ENCODE measurements at regions not wholly inside any gene's neighbourhood (a gene's known extent, or its start where the extent isn't known, plus 50 kb on each side); places are given as distances from the start of the nearest gene placed in this dataset.

DNA sequence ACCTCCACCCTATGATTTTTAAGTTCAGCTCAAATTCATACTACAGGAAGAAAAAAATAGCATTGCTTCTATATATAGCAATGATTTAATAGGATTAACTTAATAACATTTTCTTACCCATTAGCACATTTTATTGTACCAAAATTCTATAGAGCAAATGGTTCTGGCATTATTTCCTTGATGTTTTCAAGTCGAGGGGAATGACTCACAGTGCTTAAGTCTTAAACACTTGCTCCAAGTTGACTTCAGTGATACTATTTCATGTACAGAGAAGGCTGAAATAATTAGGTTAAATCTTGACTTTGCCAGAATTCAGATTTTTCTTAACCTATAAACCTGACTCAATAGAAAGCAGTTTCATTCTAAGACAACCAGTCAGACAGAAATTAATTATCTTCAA, 1133.8 kb downstream of the SORCS3 start:
- no peaks in the 10 kb centered on the region for H3K27me3 Mint-ChIP-seq
- H3K27ac Mint-ChIP-seq: no peak overlapping the region
- no peak overlapping the region for H3K4me3 Mint-ChIP-seq
- H3K9me3 Mint-ChIP-seq: peaks cover 0 to 2% (median 2%) of the 10 kb centered on the region in 3 donors
- H3K36me3 Mint-ChIP-seq: no peaks in the 10 kb centered on the region
- no peaks in the 10 kb centered on the region for H3K4me1 Mint-ChIP-seq

DNA sequence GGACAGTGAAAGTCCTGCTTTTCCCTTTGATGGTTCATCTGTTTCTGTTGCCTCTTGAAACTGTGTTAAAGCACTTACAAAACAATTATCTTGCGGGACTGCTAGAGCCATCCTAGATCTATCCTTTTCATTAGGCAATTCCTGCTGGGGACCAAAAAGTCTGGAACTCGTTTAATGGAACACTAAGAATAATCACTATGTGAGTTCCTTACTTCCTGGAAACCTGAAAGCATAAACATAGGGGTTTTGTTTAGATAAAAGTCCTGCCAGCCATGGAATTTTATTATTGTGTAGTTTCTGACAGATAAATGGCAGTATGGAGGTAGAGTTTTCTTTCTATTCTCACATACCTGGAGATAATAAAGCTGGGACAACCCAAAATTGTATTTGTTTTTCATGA, 1133.3 kb downstream of the SORCS3 start:
- Mint-ChIP-seq H3K27ac (no peak overlapping the region), H3K36me3 (no peaks in the 10 kb centered on the region), H3K9me3 (peaks cover 0 to 2% (median 2%) of the 10 kb centered on the region in 3 donors)

GRCh38 chr10:105770524-105771212, 1129.6 kb downstream of the SORCS3 start:
- H3K27me3 Mint-ChIP-seq: no peaks in the 10 kb centered on the region
- no peaks in the 10 kb centered on the region for H3K4me1 Mint-ChIP-seq
- H3K4me3 Mint-ChIP-seq: no peak overlapping the region
- H3K9me3 Mint-ChIP-seq: peaks cover 2 to 4% (median 4%) of the 10 kb centered on the region in 3 donors
- H3K27ac Mint-ChIP-seq: no peak overlapping the region
- no peaks in the 10 kb centered on the region for H3K36me3 Mint-ChIP-seq

More for the DNA sequence above, 1133.3 kb downstream of the SORCS3 start:
- Mint-ChIP-seq H3K4me3 (no peak overlapping the region), H3K27me3 (no peaks in the 10 kb centered on the region), H3K4me1 (no peaks in the 10 kb centered on the region)

GRCh38 chr10:105769248-105770184, 1128.4 kb downstream of the SORCS3 start:
- no peaks in the 10 kb centered on the region for H3K4me1 Mint-ChIP-seq

GRCh38 chr10:105763611-105764010, 1122.5 kb downstream of the SORCS3 start:
- Mint-ChIP-seq H3K4me1 (peaks cover 0 to 2% (median 0%) of the 10 kb centered on the region in 3 donors), H3K36me3 (no peaks in the 10 kb centered on the region), H3K27ac (no peak overlapping the region), H3K9me3 (peaks cover 5% of the 10 kb centered on the region in 3 donors), H3K27me3 (no peaks in the 10 kb centered on the region), H3K4me3 (no peak overlapping the region)

More at GRCh38 chr10:105769248-105770184, 1128.4 kb downstream of the SORCS3 start:
- Mint-ChIP-seq H3K27ac (no peak overlapping the region), H3K9me3 (peaks cover 4 to 6% (median 5%) of the 10 kb centered on the region in 3 donors), H3K27me3 (no peaks in the 10 kb centered on the region), H3K36me3 (no peaks in the 10 kb centered on the region), H3K4me3 (no peak overlapping the region)

GRCh38 chr10:105761576-105762260, 1120.6 kb downstream of the SORCS3 start:
- peaks cover 0 to 2% (median 0%) of the 10 kb centered on the region in 3 donors for H3K4me1 Mint-ChIP-seq
- no peaks in the 10 kb centered on the region for H3K27me3 Mint-ChIP-seq
- H3K4me3 Mint-ChIP-seq: no peak overlapping the region
- H3K9me3 Mint-ChIP-seq: peaks cover 5 to 7% (median 5%) of the 10 kb centered on the region in 3 donors
- no peaks in the 10 kb centered on the region for H3K36me3 Mint-ChIP-seq
- no peak overlapping the region for H3K27ac Mint-ChIP-seq

- H3K9me3 Mint-ChIP-seq: peaks cover 0 to 7% (median 3%) of the 10 kb centered on the region in 3 donors
- peaks cover 0 to 2% (median 0%) of the 10 kb centered on the region in 3 donors for H3K4me1 Mint-ChIP-seq
- no peaks in the 10 kb centered on the region for H3K27me3 Mint-ChIP-seq
- no peaks in the 10 kb centered on the region for H3K36me3 Mint-ChIP-seq
- no peak overlapping the region for H3K27ac Mint-ChIP-seq
- no peak overlapping the region for H3K4me3 Mint-ChIP-seq
Observed at GRCh38 chr10:105759669-105760068, 1118.6 kb downstream of the SORCS3 start.

GRCh38 chr10:105758209-105758998, 1117.3 kb downstream of the SORCS3 start:
- Mint-ChIP-seq H3K4me3 (no peak overlapping the region), H3K27ac (no peak overlapping the region), H3K4me1 (peaks cover 0 to 2% (median 0%) of the 10 kb centered on the region in 3 donors), H3K36me3 (no peaks in the 10 kb centered on the region), H3K27me3 (no peaks in the 10 kb centered on the region), H3K9me3 (peaks cover 0 to 4% (median 1%) of the 10 kb centered on the region in 3 donors)

- H3K9me3 Mint-ChIP-seq: peaks cover 0 to 3% (median 0%) of the 10 kb centered on the region in 3 donors
- no peaks in the 10 kb centered on the region for H3K36me3 Mint-ChIP-seq
- H3K27ac Mint-ChIP-seq: no peak overlapping the region
- H3K4me1 Mint-ChIP-seq: peaks cover 0 to 2% (median 0%) of the 10 kb centered on the region in 3 donors
- no peaks in the 10 kb centered on the region for H3K27me3 Mint-ChIP-seq
- peak overlapping the region in 1 of 4 donors; percentile 2 for H3K4me3 Mint-ChIP-seq
Observed at GRCh38 chr10:105757302-105757701, 1116.2 kb downstream of the SORCS3 start.

DNA sequence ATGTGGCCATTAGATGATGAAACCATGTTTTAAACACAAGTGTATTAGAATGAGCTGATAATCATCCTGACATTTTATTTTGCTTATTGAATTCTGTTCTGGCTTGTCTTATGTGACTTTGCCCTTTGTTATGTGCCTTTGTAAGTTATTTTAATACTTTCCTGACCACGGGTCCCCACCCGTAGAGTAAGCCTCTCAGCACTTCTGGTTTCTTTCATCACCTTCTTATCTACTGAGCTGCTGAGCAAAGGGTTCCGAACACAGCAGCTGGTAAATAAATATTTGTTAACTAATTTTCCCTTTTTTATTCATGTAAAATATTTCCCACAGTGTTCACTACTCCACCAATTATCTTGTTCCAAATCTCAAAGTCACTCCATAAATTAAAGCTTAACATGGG, 1115.3 kb downstream of the SORCS3 start:
- H3K4me3 Mint-ChIP-seq: no peak overlapping the region
- H3K4me1 Mint-ChIP-seq: peaks cover 0 to 2% (median 0%) of the 10 kb centered on the region in 3 donors
- no peak overlapping the region for H3K27ac Mint-ChIP-seq
- H3K9me3 Mint-ChIP-seq: peaks cover 0 to 3% (median 0%) of the 10 kb centered on the region in 3 donors
- H3K36me3 Mint-ChIP-seq: no peaks in the 10 kb centered on the region
- H3K27me3 Mint-ChIP-seq: no peaks in the 10 kb centered on the region

DNA sequence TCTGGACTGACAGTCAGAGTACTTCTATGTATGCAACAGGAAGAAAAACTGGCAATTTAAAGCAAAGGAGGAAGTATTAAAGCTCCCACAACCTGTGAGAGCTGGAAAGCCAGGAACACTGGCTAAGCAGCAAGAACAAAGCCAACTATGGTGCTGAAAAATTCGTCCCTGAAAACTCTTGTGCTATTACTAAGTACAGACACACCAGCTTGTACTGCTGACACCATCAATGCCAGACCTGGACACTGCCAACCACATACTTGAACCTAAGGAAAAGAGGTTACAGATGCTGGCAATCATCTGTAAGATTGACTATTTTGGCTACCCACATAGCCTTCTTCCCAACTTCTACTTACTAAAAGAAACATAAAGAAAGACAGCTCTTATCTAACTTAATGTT, 1110.6 kb downstream of the SORCS3 start:
- Mint-ChIP-seq H3K9me3 (peaks cover 0 to 3% (median 0%) of the 10 kb centered on the region in 3 donors), H3K27ac (no peak overlapping the region), H3K36me3 (no peaks in the 10 kb centered on the region), H3K4me1 (no peaks in the 10 kb centered on the region), H3K27me3 (no peaks in the 10 kb centered on the region), H3K4me3 (no peak overlapping the region)

DNA sequence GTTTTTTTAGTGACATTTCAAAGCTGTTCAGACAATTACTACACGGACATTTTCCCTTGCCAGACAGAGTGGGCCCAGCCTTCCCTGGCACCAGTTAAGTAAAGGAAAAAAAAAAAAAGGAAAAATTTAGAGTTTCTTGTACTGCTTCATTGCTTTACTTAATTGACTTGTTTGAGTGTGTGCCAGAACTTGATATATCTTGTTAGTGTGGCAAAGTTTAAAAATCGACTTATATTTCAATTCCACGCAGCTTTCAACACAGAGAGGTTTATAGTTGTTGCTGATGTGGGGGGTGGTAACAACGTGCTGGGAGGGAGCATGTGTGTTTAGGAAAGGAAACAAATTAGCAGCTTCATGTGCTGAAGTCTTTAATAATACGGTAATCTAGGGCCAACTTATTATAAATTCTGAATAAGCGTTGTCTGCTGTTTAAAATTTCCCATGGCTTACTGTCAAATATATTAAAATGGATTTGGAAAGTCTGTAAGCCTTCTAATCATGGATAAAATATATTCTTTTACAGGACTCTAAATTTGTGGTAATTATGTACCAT, 1104.6 kb downstream of the SORCS3 start:
- Mint-ChIP-seq H3K4me3 (no peak overlapping the region), H3K4me1 (no peaks in the 10 kb centered on the region), H3K27me3 (no peaks in the 10 kb centered on the region), H3K9me3 (peaks cover 2 to 8% (median 5%) of the 10 kb centered on the region in 3 donors), H3K27ac (no peak overlapping the region), H3K36me3 (no peaks in the 10 kb centered on the region)

DNA sequence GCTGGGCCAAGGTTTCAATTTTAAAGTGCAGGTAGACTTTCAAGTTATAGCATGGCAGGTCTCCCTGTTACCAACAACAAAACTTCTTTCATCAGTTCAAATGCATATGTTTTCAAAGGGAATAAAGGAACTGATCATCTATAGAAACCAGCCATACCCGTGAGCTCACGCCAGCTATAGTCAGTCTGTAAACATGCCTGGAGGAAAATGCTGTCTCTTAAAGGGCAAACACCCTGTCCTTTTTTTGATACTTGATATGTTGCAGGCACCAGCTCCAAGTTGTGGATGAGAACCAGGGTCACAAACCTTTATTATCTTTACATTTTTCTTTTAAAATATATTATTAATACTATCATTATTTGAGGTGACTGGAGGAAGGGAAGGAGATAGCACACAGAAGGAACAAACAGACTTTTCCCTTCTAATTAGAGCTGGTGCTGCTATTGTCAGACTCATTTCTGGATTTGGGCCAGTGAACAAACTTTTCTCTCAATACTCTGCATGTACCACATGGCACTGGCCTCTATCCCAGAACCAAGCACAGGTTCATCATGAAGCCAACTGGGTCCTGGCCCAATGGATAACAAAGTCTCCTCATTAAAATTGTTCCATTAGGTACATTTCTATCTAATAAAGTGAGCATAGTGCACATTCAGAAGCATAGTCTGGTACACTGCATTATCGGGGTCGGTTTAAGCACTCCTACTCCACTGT, 1102.4 kb downstream of the SORCS3 start:
- Mint-ChIP-seq H3K27me3 (no peaks in the 10 kb centered on the region), H3K27ac (no peak overlapping the region), H3K36me3 (no peaks in the 10 kb centered on the region), H3K9me3 (peaks cover 2 to 8% (median 3%) of the 10 kb centered on the region in 3 donors), H3K4me3 (no peak overlapping the region), H3K4me1 (no peaks in the 10 kb centered on the region)
